ENCODE measurements at regions not wholly inside any gene's neighbourhood (a gene's known extent, or its start where the extent isn't known, plus 50 kb on each side); places are given as distances from the start of the nearest gene placed in this dataset.

- H3K27me3 ChIP-seq: peaks cover 0 to 39% of the 10 kb centered on the region in 2 donors
- H3K9me3 ChIP-seq: no peaks in the 10 kb centered on the region
- no peak overlapping the region for H3K4me3 ChIP-seq
- no peaks in the 10 kb centered on the region for H3K36me3 ChIP-seq
- intact Hi-C loops (cut with DNase I; ENCODE audit: low total_unique reads): no loop called here
- no peaks in the 10 kb centered on the region for H3K4me1 ChIP-seq
- H3K27ac ChIP-seq: no peak overlapping the region
- peak in 1 of 2 donors; percentile 9 for DNase-seq
- TF ChIP-seq CTCF (IDR thresholded peaks at IDR 0.05): no peak
Observed at GRCh38 chr10:131653554-131654470, 247.0 kb upstream of the PPP2R2D start.

- no peak overlapping the region for H3K27ac ChIP-seq
- no peaks in the 10 kb centered on the region for H3K4me1 ChIP-seq
- H3K27me3 ChIP-seq: peaks cover 0 to 39% of the 10 kb centered on the region in 2 donors
- no peak overlapping the region for H3K4me3 ChIP-seq
- intact Hi-C loops (cut with DNase I; ENCODE audit: low total_unique reads): no loop called here
- no peaks in the 10 kb centered on the region for H3K36me3 ChIP-seq
- H3K9me3 ChIP-seq: no peaks in the 10 kb centered on the region
- DNase-seq: no peak
- no peak for TF ChIP-seq CTCF (IDR thresholded peaks at IDR 0.05)
Observed at GRCh38 chr10:131654471-131655087, 246.2 kb upstream of the PPP2R2D start.

GRCh38 chr10:131655101-131655849 is 245.5 kb upstream of the PPP2R2D start:
- H3K27ac ChIP-seq: no peak overlapping the region
- peak in 1 of 2 donors; percentile 6 for DNase-seq
- intact Hi-C loops (cut with DNase I; ENCODE audit: low total_unique reads): no loop called here
- H3K27me3 ChIP-seq: peaks cover 0 to 36% of the 10 kb centered on the region in 2 donors
- H3K36me3 ChIP-seq: no peaks in the 10 kb centered on the region
- no peak overlapping the region for H3K4me3 ChIP-seq
- peaks cover 0 to 3% (median 0%) of the 10 kb centered on the region in 3 donors for H3K9me3 ChIP-seq
- no peaks in the 10 kb centered on the region for H3K4me1 ChIP-seq
- no peak for TF ChIP-seq CTCF (IDR thresholded peaks at IDR 0.05)

GRCh38 chr10:131656009-131656408 is 244.8 kb upstream of the PPP2R2D start:
- intact Hi-C loops (cut with DNase I; ENCODE audit: low total_unique reads): no loop called here

More at GRCh38 chr10:131656009-131656408, 244.8 kb upstream of the PPP2R2D start:
- peaks cover 0 to 8% (median 0%) of the 10 kb centered on the region in 3 donors for H3K9me3 ChIP-seq
- peaks cover 0 to 29% of the 10 kb centered on the region in 2 donors for H3K27me3 ChIP-seq
- H3K4me3 ChIP-seq: no peak overlapping the region
- no peak overlapping the region for H3K27ac ChIP-seq
- TF ChIP-seq CTCF (IDR thresholded peaks at IDR 0.05): no peak
- no peaks in the 10 kb centered on the region for H3K36me3 ChIP-seq
- H3K4me1 ChIP-seq: no peaks in the 10 kb centered on the region
- DNase-seq: no peak

All from tibial artery (tissue), 4 donors.